WTC11 (cell line): ENCODE measurements at regions not wholly inside any gene's neighbourhood (a gene's known extent, or its start where the extent isn't known, plus 50 kb on each side); places are given as distances from the start of the nearest gene placed in this dataset.

Experiments
- CREB1 ChIP-seq: sonication (generic); formaldehyde crosslinking; IDR thresholded peaks from 2 replicates; pipeline ENCODE4 v1.8.0; 2023; ENCODE audit warnings: mild to moderate bottlenecking, missing genetic modification reagents
- CREM ChIP-seq: sonication (generic); formaldehyde crosslinking; IDR thresholded peaks from 2 replicates; pipeline ENCODE4 v1.8.1; 2022; ENCODE audit warnings: mild to moderate bottlenecking, missing genetic modification reagents, moderate library complexity
- RELA ChIP-seq: sonication (generic); formaldehyde crosslinking; IDR thresholded peaks from 2 replicates; pipeline ENCODE4 v1.8.1; 2022; ENCODE audit warnings: missing genetic modification reagents, mild to moderate bottlenecking, borderline replicate concordance
- TEAD4 ChIP-seq: sonication (generic); formaldehyde crosslinking; IDR thresholded peaks from 2 replicates; pipeline ENCODE4 v1.8.0; 2022; ENCODE audit warnings: mild to moderate bottlenecking, missing genetic modification reagents
- TF ChIP-seq, protein P1 (sequence below): fragments of 200-600 bp; IDR thresholded peaks from 2 replicates; pipeline ENCODE4 v1.8.0; 2022; ENCODE audit warnings: antibody characterized with exemption

DNA sequence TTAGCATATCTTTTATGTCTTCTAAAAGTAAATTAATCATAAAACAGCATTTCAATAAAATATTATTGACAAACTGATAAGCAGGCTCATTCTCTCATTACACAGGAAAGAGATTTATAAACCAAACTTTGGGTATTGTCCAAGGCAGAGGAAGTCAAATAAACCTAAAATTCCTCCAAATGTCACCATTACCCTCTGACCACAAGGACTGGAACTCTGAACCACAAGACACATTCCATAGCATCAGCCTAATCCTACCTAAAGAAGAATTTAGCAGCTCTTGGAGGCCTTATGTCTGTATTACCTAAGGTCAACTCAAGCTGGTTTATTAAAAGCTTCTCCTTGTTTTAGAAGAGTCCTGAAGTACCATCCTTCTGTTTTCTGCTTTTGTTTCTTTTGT, 82.4 kb upstream of the SLC13A1 start:
- TF ChIP-seq, protein P1, sequence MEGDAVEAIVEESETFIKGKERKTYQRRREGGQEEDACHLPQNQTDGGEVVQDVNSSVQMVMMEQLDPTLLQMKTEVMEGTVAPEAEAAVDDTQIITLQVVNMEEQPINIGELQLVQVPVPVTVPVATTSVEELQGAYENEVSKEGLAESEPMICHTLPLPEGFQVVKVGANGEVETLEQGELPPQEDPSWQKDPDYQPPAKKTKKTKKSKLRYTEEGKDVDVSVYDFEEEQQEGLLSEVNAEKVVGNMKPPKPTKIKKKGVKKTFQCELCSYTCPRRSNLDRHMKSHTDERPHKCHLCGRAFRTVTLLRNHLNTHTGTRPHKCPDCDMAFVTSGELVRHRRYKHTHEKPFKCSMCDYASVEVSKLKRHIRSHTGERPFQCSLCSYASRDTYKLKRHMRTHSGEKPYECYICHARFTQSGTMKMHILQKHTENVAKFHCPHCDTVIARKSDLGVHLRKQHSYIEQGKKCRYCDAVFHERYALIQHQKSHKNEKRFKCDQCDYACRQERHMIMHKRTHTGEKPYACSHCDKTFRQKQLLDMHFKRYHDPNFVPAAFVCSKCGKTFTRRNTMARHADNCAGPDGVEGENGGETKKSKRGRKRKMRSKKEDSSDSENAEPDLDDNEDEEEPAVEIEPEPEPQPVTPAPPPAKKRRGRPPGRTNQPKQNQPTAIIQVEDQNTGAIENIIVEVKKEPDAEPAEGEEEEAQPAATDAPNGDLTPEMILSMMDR, result no peak
- TF ChIP-seq CREB1 (CRISPR knock-in tag) (no peak), RELA (CRISPR knock-in tag) (no peak), CREM (CRISPR knock-in tag) (no peak), TEAD4 (no peak)
